ENCODE measurements at regions not wholly inside any gene's neighbourhood (a gene's known extent, or its start where the extent isn't known, plus 50 kb on each side); places are given as distances from the start of the nearest gene placed in this dataset.

GRCh38 chrX:128884430-128884829 is 638.9 kb downstream of the SMARCA1 start:
- WGBS (ENCODE audit: missing lambda C conversion rate): 56% methylated on average over 2 of the region's 2 CpGs
- H3K4me2 ChIP-seq: no peak overlapping the region
- POLR2A ChIA-PET: no interaction called here
- CTCF ChIA-PET: no interaction called here
- no peaks in the 10 kb centered on the region for H3K4me1 ChIP-seq
- no peaks in the 10 kb centered on the region for H3K9me3 ChIP-seq
- DNase-seq (ENCODE audit: low read depth in 1 of 2, low spot score in 1 of 2) (no peak), ATAC-seq (no peak), FAIRE-seq (no peak)
- no peak overlapping the region for H3K27ac ChIP-seq
- no peak overlapping the region for H3K4me3 ChIP-seq
- TF ChIP-seq ESRRA (IDR thresholded peaks at IDR 0.05; ENCODE audit: borderline replicate concordance, low read length) (no peak), CHD2 (IDR thresholded peaks at IDR 0.05; ENCODE audit: low read length, partially characterized antibody) (no peak), ZFP36 (IDR thresholded peaks at IDR 0.05; ENCODE audit: borderline replicate concordance, partially characterized antibody) (no peak), KDM1A (IDR thresholded peaks at IDR 0.05; ENCODE audit: low read depth) (no peak), ZSCAN20 (CRISPR knock-in tag; IDR thresholded peaks at IDR 0.05) (no peak), HMGXB4 (CRISPR knock-in tag; IDR thresholded peaks at IDR 0.05; ENCODE audit: borderline replicate concordance) (no peak), FOSB (CRISPR knock-in tag; IDR thresholded peaks at IDR 0.05) (no peak), RFX5 (IDR thresholded peaks at IDR 0.05) (no peak), CBX8 (IDR thresholded peaks at IDR 0.05) (no peak), E2F6 (IDR thresholded peaks at IDR 0.05; ENCODE audit: borderline replicate concordance, low read depth) (no peak), JUNB (IDR thresholded peaks at IDR 0.05) (no peak), PBX3 (IDR thresholded peaks at IDR 0.05) (no peak), HOXB13 (CRISPR knock-in tag; IDR thresholded peaks at IDR 0.05; ENCODE audit: low read depth) (no peak), BCL3 (IDR thresholded peaks at IDR 0.05) (no peak), RARB (CRISPR knock-in tag; IDR thresholded peaks at IDR 0.05) (no peak), CEBPB (IDR thresholded peaks at IDR 0.05) (no peak), GATA3 (IDR thresholded peaks at IDR 0.05; ENCODE audit: borderline replicate concordance) (no peak), TP53 (CRISPR knock-in tag; IDR thresholded peaks at IDR 0.05) (no peak), USF2 (IDR thresholded peaks at IDR 0.05) (no peak), POLR2A (IDR thresholded peaks at IDR 0.05; ENCODE audit: low read length) (no peak)

GRCh38 chrX:128883650-128884049 is 639.6 kb downstream of the SMARCA1 start:
- no peak for ATAC-seq

GRCh38 chrX:128870361-128870760 is 652.9 kb downstream of the SMARCA1 start:
- ChIA-PET POLR2A (no interaction called here), CTCF (no interaction called here)
- H3K27ac ChIP-seq: no peak overlapping the region
- DNase-seq (ENCODE audit: low read depth in 1 of 2, low spot score in 1 of 2): no peak
- no peak overlapping the region for H3K4me3 ChIP-seq
- no peak for FAIRE-seq
- H3K4me1 ChIP-seq: no peaks in the 10 kb centered on the region
- ATAC-seq: no peak
- H3K4me2 ChIP-seq: no peak overlapping the region
- H3K9me3 ChIP-seq: no peaks in the 10 kb centered on the region
- TF ChIP-seq JUN (IDR thresholded peaks at IDR 0.05) (no peak), RAD21 (conservative IDR thresholded peaks at IDR 0.05 in 1 of 2, IDR thresholded peaks at IDR 0.05 in 1 of 2) (no peak), SREBF2 (IDR thresholded peaks at IDR 0.05) (no peak), CBX8 (IDR thresholded peaks at IDR 0.05) (no peak), PHF8 (IDR thresholded peaks at IDR 0.05; ENCODE audit: borderline replicate concordance, low read depth) (no peak), REST (IDR thresholded peaks at IDR 0.05) (no peak), NFE2L2 (conservative IDR thresholded peaks at IDR 0.05; ENCODE audit: low read length) (no peak), CHD4 (IDR thresholded peaks at IDR 0.05; ENCODE audit: borderline replicate concordance) (no peak), FOSB (CRISPR knock-in tag; IDR thresholded peaks at IDR 0.05) (no peak), TFCP2L1 (CRISPR knock-in tag; IDR thresholded peaks at IDR 0.05) (no peak)

More at GRCh38 chrX:128883650-128884049, 639.6 kb downstream of the SMARCA1 start:
- ChIA-PET CTCF (no interaction called here), POLR2A (no interaction called here)
- TF ChIP-seq SMC3 (IDR thresholded peaks at IDR 0.05) (no peak), GATA3 (IDR thresholded peaks at IDR 0.05; ENCODE audit: borderline replicate concordance) (no peak), KDM1A (IDR thresholded peaks at IDR 0.05; ENCODE audit: low read depth) (no peak)
- Histone ChIP-seq H3K4me3 (no peak overlapping the region), H3K9me3 (no peaks in the 10 kb centered on the region), H3K4me2 (no peak overlapping the region), H3K4me1 (no peaks in the 10 kb centered on the region), H3K27ac (no peak overlapping the region)
- FAIRE-seq: no peak
- no peak for DNase-seq (ENCODE audit: low read depth in 1 of 2, low spot score in 1 of 2)
- WGBS (ENCODE audit: missing lambda C conversion rate): 43% methylated on average over 3 of the region's 3 CpGs

All from A549 (cell line).